ENCODE measurements at regions not wholly inside any gene's neighbourhood (a gene's known extent, or its start where the extent isn't known, plus 50 kb on each side); places are given as distances from the start of the nearest gene placed in this dataset.

DNA sequence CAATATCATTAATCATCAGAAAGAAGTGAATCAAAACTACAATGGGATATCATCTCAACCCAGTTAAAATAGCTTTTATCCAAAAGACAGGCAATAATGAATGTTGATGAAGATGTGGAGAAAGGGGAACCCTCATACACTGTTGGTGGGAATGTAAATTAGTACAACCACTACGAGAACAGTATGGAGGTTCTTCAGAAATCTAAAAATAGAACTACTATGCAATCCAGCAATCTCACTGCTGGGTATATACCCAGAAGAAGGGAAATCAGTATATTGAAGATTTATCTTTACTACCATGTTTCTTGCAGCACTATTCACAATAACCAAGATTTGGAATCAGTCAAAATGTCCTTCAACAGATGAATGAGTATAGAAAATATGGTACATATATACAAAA lies 189.8 kb downstream of the HHIPL2 start:
- DNase-seq, result no peak

DNA sequence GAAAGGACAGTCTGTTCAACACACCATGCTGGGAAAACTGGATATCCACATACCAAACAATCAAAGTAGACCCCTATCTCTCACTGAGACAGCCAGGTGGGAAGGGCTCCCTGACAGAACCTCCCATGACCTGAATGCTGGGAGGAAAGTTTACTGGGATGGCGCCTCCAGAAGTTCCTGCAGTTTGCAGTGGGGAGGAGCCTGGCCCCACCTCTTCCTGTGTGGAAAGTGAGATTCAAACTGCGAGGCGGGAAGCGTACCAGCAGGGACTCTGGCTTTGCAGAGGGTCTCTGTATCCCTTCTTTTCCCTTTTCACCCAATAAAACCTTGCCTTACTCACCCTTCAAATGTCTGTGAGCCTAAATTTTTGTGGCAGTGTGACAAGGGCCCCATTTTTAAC lies 190.7 kb downstream of the HHIPL2 start:
- no peak for DNase-seq

- DNase-seq, result no peak
Measured at GRCh38 chr1:222347627-222348026, 200.3 kb downstream of the HHIPL2 start.

DNA sequence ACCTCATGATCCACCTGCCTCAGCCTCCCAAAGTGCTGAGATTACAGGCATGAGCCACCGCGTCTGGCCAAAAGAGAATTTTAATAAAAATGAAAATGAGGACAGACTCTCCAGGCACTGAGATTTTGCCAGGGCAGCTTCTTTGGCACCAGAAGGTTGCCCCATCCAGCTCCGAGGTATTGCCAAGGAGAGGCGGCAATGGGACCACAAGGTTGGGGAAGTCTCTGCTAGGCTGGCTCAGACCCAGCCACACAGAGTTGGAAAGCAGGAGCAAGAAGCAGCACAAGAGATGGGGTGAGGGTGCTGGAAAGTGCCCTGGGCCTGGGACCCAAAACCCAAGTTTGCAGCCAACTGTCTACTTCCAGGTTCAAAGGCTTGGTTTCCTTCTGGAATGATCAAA lies 200.9 kb downstream of the HHIPL2 start:
- no peak for DNase-seq

GRCh38 chr1:222339376-222339947 lies 208.4 kb downstream of the HHIPL2 start:
- no peak for DNase-seq

DNA sequence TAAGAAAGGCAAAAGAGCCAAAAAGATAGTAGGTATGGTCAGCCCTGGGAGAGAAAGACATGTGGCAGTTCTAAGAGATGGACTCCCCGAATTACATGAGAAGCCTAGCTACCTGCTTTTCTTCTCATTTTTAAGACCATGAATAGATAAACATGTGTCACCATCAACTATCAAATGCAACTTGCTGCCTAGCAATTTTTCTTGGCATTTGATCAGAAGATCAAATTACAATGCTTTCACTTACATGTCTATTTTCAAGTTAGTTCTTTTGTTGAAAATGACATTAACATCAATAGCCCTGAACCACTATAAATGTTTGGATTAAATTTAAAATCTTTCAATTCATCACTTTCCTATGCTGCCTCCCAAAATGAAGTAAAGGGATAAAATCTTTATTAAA lies 212.3 kb downstream of the HHIPL2 start:
- DNase-seq, result no peak

- no peak for DNase-seq
Measured at GRCh38 chr1:222334026-222334680, 213.8 kb downstream of the HHIPL2 start.

DNA sequence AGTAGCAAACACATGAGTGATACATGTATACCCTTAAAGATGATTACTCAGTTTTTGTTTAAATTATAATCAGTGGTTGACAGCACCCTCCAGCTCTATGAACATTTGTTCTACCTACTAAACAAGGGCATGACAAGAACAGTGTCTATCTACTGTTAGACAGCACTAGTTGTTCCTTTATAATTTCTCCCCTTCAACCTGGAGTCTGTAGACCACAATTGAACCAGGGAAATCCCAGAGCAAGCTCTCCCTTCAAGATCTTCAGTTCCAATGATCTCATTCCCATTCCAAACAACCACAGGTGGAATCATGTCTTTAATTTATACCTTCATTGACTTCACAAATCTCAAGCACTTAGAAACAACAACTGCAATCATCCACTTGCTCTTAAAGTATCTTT lies 216.1 kb downstream of the HHIPL2 start:
- no peak for DNase-seq

GRCh38 chr1:222331340-222331739 lies 216.6 kb downstream of the HHIPL2 start:
- no peak for DNase-seq

DNA sequence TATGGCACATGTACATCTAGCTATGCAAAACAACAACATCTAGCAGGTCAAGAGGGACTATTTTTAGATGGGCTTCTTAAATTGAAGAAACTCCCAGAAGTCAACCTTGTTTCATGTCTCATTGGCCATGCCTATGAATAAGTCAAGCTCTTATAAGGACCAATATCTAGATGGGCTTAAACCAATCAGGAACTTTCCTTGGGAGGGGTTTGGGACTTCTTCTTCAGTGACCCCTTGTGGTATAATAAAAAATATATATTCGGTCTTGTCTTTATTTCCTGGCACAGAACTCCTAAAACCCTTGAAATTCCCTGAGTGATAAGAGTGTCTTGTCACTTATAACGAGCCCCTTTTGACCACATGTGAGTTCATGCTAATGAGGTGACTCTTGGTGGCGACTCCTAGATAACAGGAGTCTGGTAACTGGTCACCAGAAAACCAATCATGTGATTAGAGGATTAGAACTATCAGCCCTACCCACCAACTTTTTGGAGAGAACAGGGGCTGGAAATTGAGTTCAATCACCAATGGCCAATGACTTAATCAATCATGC lies 218.3 kb downstream of the HHIPL2 start:
- DNase-seq, result no peak

- DNase-seq, result no peak
Measured at GRCh38 chr1:222326710-222327036, 221.2 kb downstream of the HHIPL2 start.

DNA sequence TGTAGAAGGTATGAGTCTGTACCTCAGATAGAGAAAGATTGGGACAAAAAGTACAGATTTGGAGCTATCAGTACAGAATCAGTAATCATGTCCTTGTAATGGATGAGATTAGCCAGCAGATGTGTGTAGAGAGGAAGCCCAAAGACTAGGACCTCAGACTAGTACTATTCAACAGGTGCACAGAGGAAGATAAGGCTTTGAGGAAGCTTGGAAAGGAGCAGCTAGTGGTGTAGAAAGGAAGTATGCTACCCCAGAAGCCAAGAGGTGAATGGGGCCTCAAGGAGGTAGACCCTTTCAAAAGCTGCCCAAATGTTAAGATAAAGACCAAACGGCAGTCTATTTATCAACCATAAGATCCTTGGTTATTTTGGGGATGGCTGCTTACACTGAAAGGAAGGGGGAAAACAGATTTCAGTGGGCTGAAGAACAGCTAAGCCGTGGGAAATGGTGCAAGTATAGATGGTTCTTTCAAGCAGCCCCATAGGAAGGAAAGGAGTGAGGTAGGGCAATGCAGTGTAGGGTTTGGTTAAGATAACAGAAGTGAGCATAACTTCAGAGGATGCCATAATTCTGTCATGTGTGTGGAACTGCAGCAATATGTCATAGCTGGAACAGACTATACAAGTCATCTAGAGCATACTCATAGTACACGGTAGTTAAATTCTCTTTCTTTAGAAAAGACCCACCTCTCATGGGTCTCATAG lies 221.7 kb downstream of the HHIPL2 start:
- no peak for DNase-seq

DNA sequence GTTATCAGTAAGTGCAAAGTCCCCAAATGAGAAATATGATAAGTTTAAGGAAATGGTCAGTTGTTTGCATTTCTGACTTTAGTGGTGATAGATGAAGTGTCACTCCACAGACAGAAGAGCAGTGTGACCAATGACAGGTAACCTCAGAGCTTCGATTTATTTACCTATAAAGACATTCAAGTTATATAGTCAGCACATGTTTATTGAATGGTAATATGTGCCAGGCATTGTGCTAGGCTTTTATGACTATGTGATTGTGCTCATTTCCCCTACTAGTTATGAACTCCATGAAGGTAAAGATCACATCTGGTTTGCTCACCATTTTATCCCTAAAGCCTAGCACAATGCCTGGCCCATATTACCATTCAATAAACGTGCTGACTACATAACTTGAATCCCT lies 222.4 kb downstream of the HHIPL2 start:
- no peak for DNase-seq

GRCh38 chr1:222314839-222315238 lies 233.1 kb downstream of the HHIPL2 start:
- DNase-seq, result no peak

- DNase-seq, result peak; percentile 3
Measured at GRCh38 chr1:222310836-222311235, 237.1 kb downstream of the HHIPL2 start.

GRCh38 chr1:222307621-222308020 lies 240.3 kb downstream of the HHIPL2 start:
- no peak for DNase-seq

- no peak for DNase-seq
Measured at GRCh38 chr1:222306512-222306911, 241.4 kb downstream of the HHIPL2 start.

- no peak for DNase-seq
Measured at GRCh38 chr1:222306011-222306410, 241.9 kb downstream of the HHIPL2 start.

- no peak for DNase-seq
Measured at GRCh38 chr1:222301652-222302051, 246.3 kb downstream of the HHIPL2 start.

- no peak for DNase-seq
Measured at GRCh38 chr1:222299524-222299923, 248.4 kb downstream of the HHIPL2 start.

DNA sequence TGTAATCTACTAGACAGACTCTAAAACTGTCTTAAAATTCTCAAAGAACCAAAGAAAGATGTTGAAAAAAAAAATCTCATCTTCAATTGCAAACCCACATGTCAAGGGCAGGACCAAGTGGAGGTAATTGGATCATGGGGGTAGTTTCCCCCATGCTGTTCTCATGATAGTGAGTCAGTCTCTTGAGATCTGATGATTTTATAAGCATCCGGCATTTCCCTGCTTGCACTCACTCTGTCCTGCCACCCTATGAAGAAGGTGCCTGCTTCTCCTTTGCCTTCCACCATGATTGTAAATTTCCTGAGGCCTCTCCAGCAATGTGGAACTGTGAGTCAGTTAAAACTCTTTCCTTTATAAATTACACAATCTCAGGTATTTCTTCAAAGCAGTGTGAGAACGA lies 257.0 kb downstream of the HHIPL2 start:
- no peak for DNase-seq

DNA sequence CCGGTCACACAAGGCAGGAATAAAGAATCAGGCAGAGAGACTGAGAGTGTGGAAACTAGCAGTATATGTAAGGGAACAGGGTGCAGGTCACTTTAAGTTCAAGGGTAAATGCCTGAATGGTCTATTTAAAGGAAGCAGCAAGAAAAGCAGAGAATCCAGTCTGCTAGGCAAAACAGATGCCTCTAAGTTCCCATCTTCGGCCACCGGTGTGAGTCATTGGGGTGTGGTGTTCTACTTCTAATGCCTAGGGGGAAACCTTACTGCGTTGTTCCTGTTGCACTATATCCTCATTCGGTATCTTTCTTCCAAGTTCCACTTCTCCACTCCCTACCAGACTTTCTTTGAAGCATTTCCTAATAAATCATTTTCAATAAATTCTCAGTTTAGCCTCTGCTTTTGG lies 259.9 kb downstream of the HHIPL2 start:
- no peak for DNase-seq

- DNase-seq, result no peak
Measured at GRCh38 chr1:222286011-222286410, 261.9 kb downstream of the HHIPL2 start.

- DNase-seq, result no peak
Measured at GRCh38 chr1:222285526-222285925, 262.4 kb downstream of the HHIPL2 start.
